Astrocyte (in vitro differentiated cells and primary cell): ENCODE measurements at regions not wholly inside any gene's neighbourhood (a gene's known extent, or its start where the extent isn't known, plus 50 kb on each side); places are given as distances from the start of the nearest gene placed in this dataset.

ENCODE experiments used
- DNase-seq: peaks from one replicate; pipeline ENCODE4 v3.0.0-alpha.2; 2010; ENCODE audit warnings: low read depth
- FAIRE-seq: peaks from 2 replicates; lab custom pipeline; 2011; peaks lifted over from hg19 to GRCh38; lab: Jason Lieb, UNC
- H2AFZ ChIP-seq: 2 replicates; pipeline ENCODE4 v1.6.0; 2012; ENCODE audit warnings: low read depth, low read length, inconsistent platforms
- H3K27ac ChIP-seq: 2 replicates; pipeline ENCODE4 v1.5.1; 2011; ENCODE audit warnings: low read depth, low read length, inconsistent platforms
- H3K27me3 ChIP-seq: 2 replicates; pipeline ENCODE4 v1.6.0; 2011; ENCODE audit warnings: low read length, inconsistent platforms; ENCODE audit not compliant: insufficient read depth
- H3K36me3 ChIP-seq: 2 replicates; pipeline ENCODE4 v1.5.1; 2011; ENCODE audit warnings: low read length, inconsistent platforms; ENCODE audit not compliant: insufficient read depth
- H3K4me1 ChIP-seq: 2 replicates; pipeline ENCODE4 v1.5.1; 2011; ENCODE audit warnings: low read length, inconsistent platforms; ENCODE audit not compliant: insufficient read depth
- H3K4me2 ChIP-seq: 2 replicates; pipeline ENCODE4 v1.6.0; 2012; ENCODE audit warnings: low read length, inconsistent platforms
- H3K4me3 ChIP-seq: 2 replicates; pipeline ENCODE4 v1.5.1; 2011; ENCODE audit warnings: low read depth, mild to moderate bottlenecking, low read length, inconsistent platforms; ENCODE audit not compliant: insufficient read depth
- H3K79me2 ChIP-seq: 2 replicates; pipeline ENCODE4 v1.6.0; 2012; ENCODE audit warnings: mild to moderate bottlenecking, low read length, inconsistent platforms; ENCODE audit not compliant: insufficient read depth
- H3K9ac ChIP-seq: 2 replicates; pipeline ENCODE4 v1.6.0; 2012; ENCODE audit warnings: mild to moderate bottlenecking, low read length, inconsistent platforms
- H3K9me3 ChIP-seq: 2 replicates; pipeline ENCODE4 v1.5.1; 2012; ENCODE audit warnings: low read depth, mild to moderate bottlenecking, low read length, inconsistent platforms; ENCODE audit not compliant: insufficient read depth
- H4K20me1 ChIP-seq: 2 replicates; pipeline ENCODE4 v1.6.0; 2012; ENCODE audit warnings: low read length, inconsistent platforms; ENCODE audit not compliant: insufficient read depth
- H3K27ac Mint-ChIP-seq: one replicate; pipeline ENCODE4 v1.8.0; 2021; ENCODE audit warnings: mild to moderate bottlenecking, mixed read lengths; ENCODE audit not compliant: unreplicated experiment
- H3K27me3 Mint-ChIP-seq: one replicate; pipeline ENCODE4 v1.8.0; 2021; ENCODE audit warnings: low read depth, mixed read lengths; ENCODE audit not compliant: unreplicated experiment
- H3K36me3 Mint-ChIP-seq: one replicate; pipeline ENCODE4 v1.8.0; 2021; ENCODE audit warnings: low read depth, mixed read lengths; ENCODE audit not compliant: unreplicated experiment
- H3K4me1 Mint-ChIP-seq: one replicate; pipeline ENCODE4 v1.8.0; 2021; ENCODE audit warnings: low read depth, mixed read lengths; ENCODE audit not compliant: unreplicated experiment
- H3K4me3 Mint-ChIP-seq: one replicate; pipeline ENCODE4 v1.8.0; 2021; ENCODE audit warnings: mild to moderate bottlenecking, moderate library complexity, mixed read lengths; ENCODE audit not compliant: unreplicated experiment
- H3K9me3 Mint-ChIP-seq: one replicate; pipeline ENCODE4 v1.8.0; 2021; ENCODE audit warnings: mild to moderate bottlenecking, mixed read lengths; ENCODE audit not compliant: unreplicated experiment
- EZH2 ChIP-seq: IDR thresholded peaks from 2 replicates; pipeline ENCODE4 v1.6.1; 2012; ENCODE audit warnings: mild to moderate bottlenecking, low read length, inconsistent platforms; ENCODE audit not compliant: insufficient read depth
- TF ChIP-seq, protein P1 (sequence below): IDR thresholded peaks from 2 replicates; pipeline ENCODE4 v1.5.1; 2011; ENCODE audit warnings: low read depth, mild to moderate bottlenecking, inconsistent platforms, low read length, moderate library complexity; ENCODE audit not compliant: insufficient read depth

DNA sequence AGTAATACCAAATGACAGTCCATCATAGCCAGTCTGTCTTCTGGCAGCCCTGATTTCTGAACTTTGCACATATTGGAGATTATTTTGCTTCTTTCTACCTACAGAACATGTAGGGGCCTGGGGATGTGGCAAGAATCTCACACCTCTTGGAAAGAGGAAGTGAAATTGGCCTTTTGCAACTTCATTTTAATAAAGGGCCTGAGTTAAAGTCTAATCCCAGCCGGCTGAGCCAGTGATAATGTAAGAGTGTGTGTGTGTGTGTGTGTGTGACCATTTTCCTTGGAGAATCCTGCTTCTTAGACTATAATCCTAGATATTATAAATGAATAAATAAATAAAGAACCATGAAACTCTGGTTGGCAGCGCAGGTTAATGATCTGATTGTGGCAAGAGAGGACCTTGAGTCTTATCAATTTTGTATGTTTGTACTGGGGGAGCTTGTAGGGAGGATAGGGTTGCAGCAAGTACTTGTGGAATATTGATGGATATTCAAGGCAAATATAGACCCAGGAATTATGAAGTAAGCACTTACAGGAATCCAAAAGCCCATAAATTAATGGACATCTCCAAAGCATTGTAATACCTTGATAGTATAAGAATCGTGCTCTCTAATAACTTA, 233.2 kb upstream of the AMIGO2 start:
- Histone ChIP-seq H2AFZ (no peak overlapping the region), H3K36me3 (no peaks in the 10 kb centered on the region), H3K9me3 (no peaks in the 10 kb centered on the region), H3K4me1 (no peaks in the 10 kb centered on the region), H3K79me2 (no peaks in the 10 kb centered on the region), H3K4me2 (no peak overlapping the region), H3K27me3 (no peaks in the 10 kb centered on the region), H4K20me1 (no peaks in the 10 kb centered on the region), H3K4me3 (no peak overlapping the region), H3K9ac (no peak overlapping the region), H3K27ac (no peak overlapping the region)
- no peak overlapping the region for H3K4me3 Mint-ChIP-seq
- no peaks in the 10 kb centered on the region for H3K9me3 Mint-ChIP-seq
- TF ChIP-seq EZH2, result no peak
- TF ChIP-seq, protein P1, sequence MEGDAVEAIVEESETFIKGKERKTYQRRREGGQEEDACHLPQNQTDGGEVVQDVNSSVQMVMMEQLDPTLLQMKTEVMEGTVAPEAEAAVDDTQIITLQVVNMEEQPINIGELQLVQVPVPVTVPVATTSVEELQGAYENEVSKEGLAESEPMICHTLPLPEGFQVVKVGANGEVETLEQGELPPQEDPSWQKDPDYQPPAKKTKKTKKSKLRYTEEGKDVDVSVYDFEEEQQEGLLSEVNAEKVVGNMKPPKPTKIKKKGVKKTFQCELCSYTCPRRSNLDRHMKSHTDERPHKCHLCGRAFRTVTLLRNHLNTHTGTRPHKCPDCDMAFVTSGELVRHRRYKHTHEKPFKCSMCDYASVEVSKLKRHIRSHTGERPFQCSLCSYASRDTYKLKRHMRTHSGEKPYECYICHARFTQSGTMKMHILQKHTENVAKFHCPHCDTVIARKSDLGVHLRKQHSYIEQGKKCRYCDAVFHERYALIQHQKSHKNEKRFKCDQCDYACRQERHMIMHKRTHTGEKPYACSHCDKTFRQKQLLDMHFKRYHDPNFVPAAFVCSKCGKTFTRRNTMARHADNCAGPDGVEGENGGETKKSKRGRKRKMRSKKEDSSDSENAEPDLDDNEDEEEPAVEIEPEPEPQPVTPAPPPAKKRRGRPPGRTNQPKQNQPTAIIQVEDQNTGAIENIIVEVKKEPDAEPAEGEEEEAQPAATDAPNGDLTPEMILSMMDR, result no peak
- no peak for FAIRE-seq
- H3K36me3 Mint-ChIP-seq, result no peaks in the 10 kb centered on the region
- no peaks in the 10 kb centered on the region for H3K27me3 Mint-ChIP-seq
- H3K4me1 Mint-ChIP-seq, result no peaks in the 10 kb centered on the region
- no peak overlapping the region for H3K27ac Mint-ChIP-seq
- no peak for DNase-seq

DNA sequence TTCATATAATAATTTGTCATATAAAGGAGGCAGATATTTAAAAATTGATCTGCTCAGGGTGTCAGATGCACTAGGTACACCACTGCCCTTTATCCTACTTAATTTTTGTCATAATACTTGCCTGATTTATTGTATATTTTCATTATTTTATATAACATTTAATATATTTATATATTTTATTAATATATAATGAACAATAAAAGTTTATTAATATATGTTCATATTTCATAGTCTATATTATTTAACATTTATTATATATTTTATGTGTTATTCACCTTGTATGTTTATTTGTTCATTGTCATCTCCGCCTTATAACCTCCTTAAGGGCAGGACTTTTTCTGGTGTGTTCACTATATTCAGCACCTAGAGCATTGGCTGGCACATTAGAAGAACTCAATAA, 232.4 kb upstream of the AMIGO2 start:
- no peak for DNase-seq
- H3K36me3 ChIP-seq, result no peaks in the 10 kb centered on the region
- H3K4me3 ChIP-seq, result no peak overlapping the region
- H3K27me3 Mint-ChIP-seq, result no peaks in the 10 kb centered on the region
- no peak overlapping the region for H3K27ac ChIP-seq
- no peaks in the 10 kb centered on the region for H3K79me2 ChIP-seq
- H2AFZ ChIP-seq, result no peak overlapping the region
- H4K20me1 ChIP-seq, result no peaks in the 10 kb centered on the region
- no peak overlapping the region for H3K9ac ChIP-seq
- H3K4me3 Mint-ChIP-seq, result no peak overlapping the region
- no peaks in the 10 kb centered on the region for H3K27me3 ChIP-seq
- H3K4me2 ChIP-seq, result no peak overlapping the region
- H3K4me1 ChIP-seq, result peaks cover 5% of the 10 kb centered on the region
- no peaks in the 10 kb centered on the region for H3K9me3 ChIP-seq
- TF ChIP-seq EZH2, result no peak
- TF ChIP-seq, protein P1, result no peak
- peaks cover 3% of the 10 kb centered on the region for H3K9me3 Mint-ChIP-seq
- no peaks in the 10 kb centered on the region for H3K36me3 Mint-ChIP-seq
- H3K27ac Mint-ChIP-seq, result no peak overlapping the region
- no peak for FAIRE-seq
- H3K4me1 Mint-ChIP-seq, result peaks cover 3% of the 10 kb centered on the region

DNA sequence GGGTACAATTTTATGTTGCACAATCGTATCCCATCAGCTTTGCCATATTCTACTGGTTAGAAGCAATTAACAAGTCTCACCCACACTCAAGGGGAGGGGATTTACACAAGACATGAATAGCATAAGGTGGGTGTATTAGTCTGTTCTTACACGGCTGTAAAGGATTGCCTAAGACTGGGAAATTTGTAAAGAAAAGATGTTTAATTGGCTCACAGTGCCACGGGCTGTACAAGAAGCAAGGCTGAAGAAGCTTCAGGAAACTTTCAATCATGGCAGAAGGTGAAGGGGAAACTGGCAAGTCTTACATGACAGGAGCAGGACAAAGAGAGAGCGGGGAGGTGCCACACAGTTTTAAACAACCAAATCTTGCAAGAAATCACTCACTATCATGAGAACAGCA, 231.8 kb upstream of the AMIGO2 start:
- Histone ChIP-seq H3K79me2 (no peaks in the 10 kb centered on the region), H3K4me1 (peaks cover 7% of the 10 kb centered on the region), H4K20me1 (no peaks in the 10 kb centered on the region), H3K27me3 (no peaks in the 10 kb centered on the region), H2AFZ (no peak overlapping the region), H3K36me3 (no peaks in the 10 kb centered on the region), H3K4me2 (no peak overlapping the region), H3K4me3 (no peak overlapping the region), H3K9ac (no peak overlapping the region), H3K27ac (no peak overlapping the region), H3K9me3 (no peaks in the 10 kb centered on the region)
- DNase-seq, result no peak
- no peak for FAIRE-seq
- TF ChIP-seq EZH2, result no peak
- TF ChIP-seq, protein P1, result no peak
- Mint-ChIP-seq H3K4me1 (peaks cover 5% of the 10 kb centered on the region), H3K4me3 (no peak overlapping the region), H3K36me3 (no peaks in the 10 kb centered on the region), H3K27me3 (no peaks in the 10 kb centered on the region), H3K27ac (no peak overlapping the region), H3K9me3 (peaks cover 3% of the 10 kb centered on the region)
